ENCODE measurements at regions not wholly inside any gene's neighbourhood (a gene's known extent, or its start where the extent isn't known, plus 50 kb on each side); places are given as distances from the start of the nearest gene placed in this dataset.
"Not testable (repeated sequence)": the region's sequence is repeated elsewhere in the genome, so short reads cannot be mapped to it uniquely, and the experiment has no call there.

DNA sequence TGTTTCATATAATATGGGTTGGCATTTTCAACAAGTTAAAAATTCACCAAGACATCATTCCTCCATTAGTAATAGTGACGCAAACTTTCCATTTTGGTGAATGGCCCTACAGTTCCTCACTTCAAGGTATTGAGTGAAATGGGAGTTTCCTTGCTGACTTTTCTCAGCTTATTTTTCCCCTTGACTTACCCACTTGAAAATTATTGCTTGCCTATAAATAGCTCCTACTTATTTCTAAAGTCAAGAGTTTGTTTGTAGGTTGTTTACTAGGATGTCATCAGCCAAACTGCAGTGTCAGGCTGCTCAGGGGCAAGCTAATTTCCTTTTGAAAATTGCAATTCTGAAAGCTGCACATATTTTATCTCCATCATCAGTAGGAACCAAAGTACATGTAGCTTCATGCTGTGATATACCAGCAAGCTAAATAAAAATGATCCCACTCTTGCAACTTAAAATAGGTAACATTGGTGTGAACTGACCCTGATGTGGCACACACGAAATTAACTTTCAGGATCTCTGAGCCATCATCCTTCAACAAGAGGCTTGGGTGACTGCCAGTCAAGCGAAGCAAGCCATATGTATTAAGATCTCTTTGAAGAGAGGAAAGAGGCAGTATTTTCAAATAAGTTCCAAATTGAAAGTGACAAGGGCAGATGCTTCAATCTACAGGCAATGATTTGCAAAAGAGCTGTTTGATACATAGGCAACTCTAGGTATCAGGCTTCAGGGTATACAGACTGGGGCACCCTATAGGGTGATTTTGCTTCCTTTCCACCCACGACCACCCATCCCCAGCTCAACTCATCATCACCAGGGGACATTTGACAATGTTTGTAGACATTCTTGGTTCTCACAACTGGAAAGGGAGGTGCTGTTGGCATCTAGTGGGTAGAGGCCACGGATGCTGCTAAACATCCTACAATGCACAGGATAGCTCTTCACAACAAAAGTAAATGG lies 66.8 kb upstream of the RASGRP1 start:
- no peak for DNase-seq (ENCODE audit: low read depth)
- TF ChIP-seq, protein P1, sequence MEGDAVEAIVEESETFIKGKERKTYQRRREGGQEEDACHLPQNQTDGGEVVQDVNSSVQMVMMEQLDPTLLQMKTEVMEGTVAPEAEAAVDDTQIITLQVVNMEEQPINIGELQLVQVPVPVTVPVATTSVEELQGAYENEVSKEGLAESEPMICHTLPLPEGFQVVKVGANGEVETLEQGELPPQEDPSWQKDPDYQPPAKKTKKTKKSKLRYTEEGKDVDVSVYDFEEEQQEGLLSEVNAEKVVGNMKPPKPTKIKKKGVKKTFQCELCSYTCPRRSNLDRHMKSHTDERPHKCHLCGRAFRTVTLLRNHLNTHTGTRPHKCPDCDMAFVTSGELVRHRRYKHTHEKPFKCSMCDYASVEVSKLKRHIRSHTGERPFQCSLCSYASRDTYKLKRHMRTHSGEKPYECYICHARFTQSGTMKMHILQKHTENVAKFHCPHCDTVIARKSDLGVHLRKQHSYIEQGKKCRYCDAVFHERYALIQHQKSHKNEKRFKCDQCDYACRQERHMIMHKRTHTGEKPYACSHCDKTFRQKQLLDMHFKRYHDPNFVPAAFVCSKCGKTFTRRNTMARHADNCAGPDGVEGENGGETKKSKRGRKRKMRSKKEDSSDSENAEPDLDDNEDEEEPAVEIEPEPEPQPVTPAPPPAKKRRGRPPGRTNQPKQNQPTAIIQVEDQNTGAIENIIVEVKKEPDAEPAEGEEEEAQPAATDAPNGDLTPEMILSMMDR (IDR thresholded peaks at IDR 0.05; ENCODE audit: control insufficient read depth, insufficient read depth, low read depth, low read length, missing control alignments), result no peak
- H3K4me3 ChIP-seq (ENCODE audit: control insufficient read depth, low read depth, low read length), result no peak overlapping the region

DNA sequence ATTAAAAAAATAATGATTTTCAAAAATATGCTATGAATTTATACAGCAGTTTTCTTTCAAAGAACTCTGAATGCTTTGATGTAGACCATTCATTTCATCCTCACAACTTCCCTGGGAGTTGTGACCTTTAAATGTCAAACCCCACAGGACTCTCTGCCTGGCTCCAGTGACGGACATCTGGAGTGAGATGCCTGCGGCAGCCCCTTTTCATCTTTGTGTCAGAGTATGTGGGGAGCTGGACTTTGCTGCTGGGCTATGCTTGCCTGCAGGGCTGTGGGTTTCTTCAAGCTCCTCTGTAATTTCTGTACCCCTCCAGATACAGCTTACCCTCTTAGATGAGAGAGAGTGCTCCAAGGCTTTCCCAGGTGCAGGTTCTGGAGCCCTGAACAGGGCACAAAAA lies 70.6 kb upstream of the RASGRP1 start:
- no peak overlapping the region for H3K4me3 ChIP-seq (ENCODE audit: control insufficient read depth, low read depth, low read length)
- TF ChIP-seq, protein P1 (IDR thresholded peaks at IDR 0.05; ENCODE audit: control insufficient read depth, insufficient read depth, low read depth, low read length, missing control alignments), result no peak

DNA sequence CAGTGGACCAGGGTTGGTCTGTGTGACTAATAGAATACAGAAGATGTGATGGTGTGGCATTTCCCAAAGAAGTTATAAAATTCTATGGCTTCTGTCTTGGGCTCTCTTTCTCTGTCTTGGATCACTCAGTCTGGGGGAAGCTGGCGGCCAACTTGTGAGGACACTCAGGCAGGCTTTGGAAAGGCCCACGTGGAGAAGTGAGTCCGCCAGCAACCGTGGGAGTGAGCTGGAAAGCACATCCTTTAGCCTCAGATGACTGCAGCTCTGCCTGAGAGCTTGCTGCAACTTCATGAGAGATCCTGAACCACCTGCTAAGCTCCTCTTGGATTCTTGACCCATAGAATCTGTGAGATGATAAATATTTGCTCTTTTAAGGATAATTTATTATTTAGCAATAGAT lies 72.0 kb upstream of the RASGRP1 start:
- no peak overlapping the region for H3K4me3 ChIP-seq (ENCODE audit: control insufficient read depth, low read depth, low read length)
- TF ChIP-seq, protein P1 (IDR thresholded peaks at IDR 0.05; ENCODE audit: control insufficient read depth, insufficient read depth, low read depth, low read length, missing control alignments), result no peak
- no peak for DNase-seq (ENCODE audit: low read depth)

More for the DNA sequence above, 70.6 kb upstream of the RASGRP1 start:
- DNase-seq (ENCODE audit: low read depth), result no peak

DNA sequence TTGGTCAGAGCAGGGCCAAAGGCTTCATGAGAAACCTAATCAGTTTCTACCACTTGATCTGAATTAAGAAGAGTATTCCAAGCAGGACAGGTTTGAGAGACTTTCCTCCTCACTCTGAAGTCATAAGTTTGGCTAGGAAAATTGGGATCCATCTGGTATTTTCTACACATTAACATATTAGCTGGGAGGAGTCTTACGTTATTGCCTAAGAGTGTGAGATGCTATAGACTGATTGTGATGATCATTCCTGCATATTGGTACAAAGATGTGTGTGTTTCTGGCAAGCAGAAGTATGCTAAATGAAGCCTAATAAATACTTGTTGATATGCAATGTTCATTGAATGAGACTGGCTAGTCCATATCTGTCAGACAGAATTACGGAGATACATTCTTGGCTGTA lies 73.5 kb upstream of the RASGRP1 start:
- no peak for DNase-seq (ENCODE audit: low read depth)
- TF ChIP-seq, protein P1 (IDR thresholded peaks at IDR 0.05; ENCODE audit: control insufficient read depth, insufficient read depth, low read depth, low read length, missing control alignments), result no peak
- H3K4me3 ChIP-seq (ENCODE audit: control insufficient read depth, low read depth, low read length), result no peak overlapping the region

DNA sequence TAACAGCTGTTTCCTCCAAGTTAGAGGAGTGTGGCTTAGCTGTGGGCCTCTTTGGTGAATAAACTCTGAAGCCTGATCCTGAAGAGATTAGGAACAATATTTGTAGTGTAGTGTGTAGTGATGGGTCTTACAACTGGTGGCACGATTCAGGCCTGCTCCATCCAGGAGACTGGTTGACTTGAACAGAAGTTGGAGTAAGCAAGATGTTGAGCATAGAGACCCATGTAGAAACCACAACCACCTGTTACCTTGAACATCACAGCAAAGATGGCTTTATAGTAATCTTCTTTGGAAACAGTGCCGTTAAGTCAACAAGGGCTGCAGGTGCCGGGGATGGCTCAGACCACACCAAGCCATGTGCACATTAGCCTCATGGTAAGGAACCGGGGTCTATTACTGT lies 74.2 kb upstream of the RASGRP1 start:
- DNase-seq (ENCODE audit: low read depth), result no peak
- TF ChIP-seq, protein P1 (IDR thresholded peaks at IDR 0.05; ENCODE audit: control insufficient read depth, insufficient read depth, low read depth, low read length, missing control alignments), result no peak
- no peak overlapping the region for H3K4me3 ChIP-seq (ENCODE audit: control insufficient read depth, low read depth, low read length)

DNA sequence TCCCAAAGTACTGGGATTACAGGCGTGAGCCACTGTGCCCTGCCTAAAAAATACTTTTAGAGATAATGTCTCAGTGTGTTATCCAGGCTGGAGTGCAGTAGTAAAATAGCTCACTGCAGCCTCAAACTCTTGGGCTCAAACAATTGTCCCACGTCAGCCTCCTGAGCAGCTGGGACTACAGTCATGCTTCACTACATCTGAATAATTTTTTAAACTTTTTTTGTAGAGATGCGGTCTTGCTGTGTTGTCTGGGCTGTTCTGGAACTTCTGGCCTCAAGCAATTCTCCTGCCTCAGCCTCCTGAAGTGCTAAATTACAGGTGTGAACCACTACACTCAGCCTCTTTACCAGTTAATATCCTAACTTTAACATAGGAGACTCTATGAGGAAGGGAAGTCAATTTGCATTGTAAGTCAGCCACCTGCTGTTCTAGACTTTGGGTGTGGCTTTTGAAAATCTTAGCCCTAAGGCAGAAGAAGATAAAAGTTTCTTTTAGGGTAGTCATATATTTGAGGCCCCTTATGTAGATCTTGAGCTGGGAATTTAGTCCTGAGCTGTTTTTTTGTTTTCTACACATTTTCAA lies 78.2 kb upstream of the RASGRP1 start:
- DNase-seq (ENCODE audit: low read depth), result no peak
- no peak overlapping the region for H3K4me3 ChIP-seq (ENCODE audit: control insufficient read depth, low read depth, low read length)
- TF ChIP-seq, protein P1 (IDR thresholded peaks at IDR 0.05; ENCODE audit: control insufficient read depth, insufficient read depth, low read depth, low read length, missing control alignments), result no peak

DNA sequence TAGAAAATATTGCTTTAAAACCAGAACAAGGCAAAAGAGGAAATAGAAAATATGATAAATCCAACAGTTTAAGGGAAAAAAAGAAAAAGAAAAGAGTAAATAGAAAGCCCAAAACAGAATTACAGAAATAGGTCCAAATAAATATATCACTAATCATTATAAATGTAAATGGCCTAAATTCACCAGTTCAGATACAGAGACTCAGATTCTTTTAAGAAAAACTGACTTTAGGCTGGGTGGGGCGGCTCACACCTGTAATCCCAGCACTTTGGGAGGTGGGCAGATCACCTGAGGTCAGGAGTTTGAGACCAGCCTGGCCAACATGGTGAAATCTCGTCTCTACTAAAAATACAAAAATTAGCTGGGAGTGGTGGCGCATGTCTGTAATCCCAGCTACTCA lies 79.7 kb upstream of the RASGRP1 start:
- DNase-seq (ENCODE audit: low read depth); H3K4me3 ChIP-seq (ENCODE audit: control insufficient read depth, low read depth, low read length): not testable (repeated sequence)

Measured in AG09309 (cell line).